ENCODE measurements at regions not wholly inside any gene's neighbourhood (a gene's known extent, or its start where the extent isn't known, plus 50 kb on each side); places are given as distances from the start of the nearest gene placed in this dataset.

- Histone ChIP-seq H3K4ac (replicated peaks; ENCODE audit: insufficient read length, low read depth, low read length) (no peak overlapping the region), H2BK20ac (ENCODE audit: low read length) (no peak overlapping the region), H2AFZ (ENCODE audit: low read length) (no peak overlapping the region), H3K79me2 (ENCODE audit: control insufficient read depth in 1 of 2, insufficient read depth in 2 of 2, low read length in 2 of 2) (no peaks in the 10 kb centered on the region), H3K9ac (replicated peaks in 1 of 4; ENCODE audit: extremely low read depth in 1 of 4, low read depth in 3 of 4, low read length in 3 of 4) (no peak overlapping the region), H2BK120ac (replicated peaks; ENCODE audit: low read depth, low read length) (no peak overlapping the region), H3K23ac (ENCODE audit: insufficient read length) (no peak overlapping the region), H3K36me3 (ENCODE audit: control insufficient read depth in 2 of 4, insufficient read depth in 4 of 4, low read length in 3 of 4) (no peaks in the 10 kb centered on the region), H3K4me2 (ENCODE audit: insufficient read depth in 1 of 2, low read depth in 2 of 2, low read length in 2 of 2) (no peak overlapping the region), H3K56ac (replicated peaks; ENCODE audit: insufficient read length, low read depth, low read length) (no peak overlapping the region), H3K18ac (ENCODE audit: extremely low read depth, low read length) (no peak overlapping the region), H2BK12ac (ENCODE audit: low read depth, low read length) (no peak overlapping the region), H3K79me1 (ENCODE audit: low read depth, low read length) (no peaks in the 10 kb centered on the region), H2BK5ac (ENCODE audit: low read depth, low read length) (no peak overlapping the region), H4K91ac (replicated peaks; ENCODE audit: insufficient read length, low read length) (no peak overlapping the region), H4K5ac (ENCODE audit: insufficient read length, low read depth, low read length) (no peak overlapping the region), H3K4me3 (ENCODE audit: extremely low read depth in 1 of 4, insufficient read depth in 2 of 4, low read depth in 3 of 4, low read length in 4 of 4) (no peak overlapping the region), H3K9me3 (ENCODE audit: insufficient read depth in 2 of 2, low read depth in 1 of 2, low read length in 1 of 2) (peaks cover 0 to 6% of the 10 kb centered on the region in 2 experiments; a peak in 1 of 4 replicates), H4K20me1 (replicated peaks in 1 of 2; ENCODE audit: control insufficient read depth in 1 of 2, insufficient read depth in 2 of 2, low read length in 2 of 2) (no peaks in the 10 kb centered on the region), H2BK15ac (ENCODE audit: low read length) (no peak overlapping the region), H2AK5ac (ENCODE audit: low read depth, low read length) (no peak overlapping the region), H3K23me2 (ENCODE audit: low read depth, low read length) (no peaks in the 10 kb centered on the region; the same call in 1 of the 2 replicates), H3K27ac (ENCODE audit: low read depth, low read length) (no peak overlapping the region), H3K27me3 (replicated peaks in 1 of 4; ENCODE audit: control insufficient read depth in 3 of 4, extremely low read depth in 1 of 4, insufficient read depth in 3 of 4, low read length in 3 of 4) (no peaks in the 10 kb centered on the region), H4K8ac (ENCODE audit: extremely low read depth, insufficient read depth, low read length) (no peak overlapping the region), H3K4me1 (replicated peaks in 1 of 4; ENCODE audit: control insufficient read depth in 3 of 4, insufficient read depth in 4 of 4, low read length in 3 of 4) (no peaks in the 10 kb centered on the region), H3K14ac (ENCODE audit: insufficient read length) (no peak overlapping the region)
- DNase-seq (ENCODE audit: low read depth in 1 of 2, low spot score in 2 of 2) (no peak), FAIRE-seq (no peak)
- TF ChIP-seq HDAC2 (IDR thresholded peaks at IDR 0.05; ENCODE audit: borderline replicate concordance in 1 of 2, low read depth in 2 of 2, low read length in 2 of 2) = no peak
- no peak for TF ChIP-seq SP4 (IDR thresholded peaks at IDR 0.05; ENCODE audit: low read length)
- ChIA-PET CTCF (ENCODE audit: partially characterized antibody) (interaction anchor here (1.4 to 1.8 kb wide), 4 partner anchors 11 to 98 kb away, joined by 5 to 6 read pairs (median 6); no protein-coding TSS in a partner anchor), POLR2A (ENCODE audit: partially characterized antibody) (no interaction called here)
- WGBS, 2 experiments (ENCODE audit: extremely low coverage in 1 of 2, insufficient coverage in 1 of 2, insufficient read length in 1 of 2, insufficient replicate concordance in 2 of 2, low coverage in 1 of 2, low lambda C conversion rate in 2 of 2, missing lambda C conversion rate in 1 of 2) = 95% methylated on average over 14 of the region's 14 CpGs; no CpG with 5 or more reads in 1 of the 2 experiments
These were observed 112.0 kb upstream of the SELENOP start for GRCh38 chr5:42923710-42924109.
